ENCODE measurements at regions not wholly inside any gene's neighbourhood (a gene's known extent, or its start where the extent isn't known, plus 50 kb on each side); places are given as distances from the start of the nearest gene placed in this dataset.

DNA sequence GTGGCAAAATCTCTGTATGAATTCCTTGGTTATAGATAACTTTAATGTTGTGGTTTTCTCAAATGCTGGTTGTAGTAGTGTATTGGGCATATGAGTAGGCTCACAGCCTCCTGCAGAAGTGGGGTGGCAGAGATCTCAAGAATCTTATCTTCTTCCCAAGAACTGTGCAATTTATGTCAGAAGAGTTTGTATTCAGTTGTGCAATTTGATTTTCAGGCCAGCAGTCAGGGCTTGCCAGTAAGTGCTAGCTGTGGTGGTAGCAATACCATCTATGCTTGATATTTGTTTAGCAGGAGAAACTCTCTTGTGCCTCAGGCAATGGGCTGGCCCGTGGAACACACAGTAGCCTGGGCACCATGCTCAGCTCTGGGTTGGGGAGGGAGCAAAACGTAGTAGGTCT lies 58.4 kb upstream of the GOLIM4 start:
- TF ChIP-seq FOXM1 (IDR thresholded peaks at IDR 0.05; ENCODE audit: borderline replicate concordance, low read depth) (no peak), CEBPB (IDR thresholded peaks at IDR 0.05) (no peak), CREB1 (IDR thresholded peaks at IDR 0.05; ENCODE audit: low read depth) (no peak)
- TF ChIP-seq, protein P1, sequence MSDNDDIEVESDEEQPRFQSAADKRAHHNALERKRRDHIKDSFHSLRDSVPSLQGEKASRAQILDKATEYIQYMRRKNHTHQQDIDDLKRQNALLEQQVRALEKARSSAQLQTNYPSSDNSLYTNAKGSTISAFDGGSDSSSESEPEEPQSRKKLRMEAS (IDR thresholded peaks at IDR 0.05), result no peak
- TF ChIP-seq, protein P2, sequence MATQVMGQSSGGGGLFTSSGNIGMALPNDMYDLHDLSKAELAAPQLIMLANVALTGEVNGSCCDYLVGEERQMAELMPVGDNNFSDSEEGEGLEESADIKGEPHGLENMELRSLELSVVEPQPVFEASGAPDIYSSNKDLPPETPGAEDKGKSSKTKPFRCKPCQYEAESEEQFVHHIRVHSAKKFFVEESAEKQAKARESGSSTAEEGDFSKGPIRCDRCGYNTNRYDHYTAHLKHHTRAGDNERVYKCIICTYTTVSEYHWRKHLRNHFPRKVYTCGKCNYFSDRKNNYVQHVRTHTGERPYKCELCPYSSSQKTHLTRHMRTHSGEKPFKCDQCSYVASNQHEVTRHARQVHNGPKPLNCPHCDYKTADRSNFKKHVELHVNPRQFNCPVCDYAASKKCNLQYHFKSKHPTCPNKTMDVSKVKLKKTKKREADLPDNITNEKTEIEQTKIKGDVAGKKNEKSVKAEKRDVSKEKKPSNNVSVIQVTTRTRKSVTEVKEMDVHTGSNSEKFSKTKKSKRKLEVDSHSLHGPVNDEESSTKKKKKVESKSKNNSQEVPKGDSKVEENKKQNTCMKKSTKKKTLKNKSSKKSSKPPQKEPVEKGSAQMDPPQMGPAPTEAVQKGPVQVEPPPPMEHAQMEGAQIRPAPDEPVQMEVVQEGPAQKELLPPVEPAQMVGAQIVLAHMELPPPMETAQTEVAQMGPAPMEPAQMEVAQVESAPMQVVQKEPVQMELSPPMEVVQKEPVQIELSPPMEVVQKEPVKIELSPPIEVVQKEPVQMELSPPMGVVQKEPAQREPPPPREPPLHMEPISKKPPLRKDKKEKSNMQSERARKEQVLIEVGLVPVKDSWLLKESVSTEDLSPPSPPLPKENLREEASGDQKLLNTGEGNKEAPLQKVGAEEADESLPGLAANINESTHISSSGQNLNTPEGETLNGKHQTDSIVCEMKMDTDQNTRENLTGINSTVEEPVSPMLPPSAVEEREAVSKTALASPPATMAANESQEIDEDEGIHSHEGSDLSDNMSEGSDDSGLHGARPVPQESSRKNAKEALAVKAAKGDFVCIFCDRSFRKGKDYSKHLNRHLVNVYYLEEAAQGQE (IDR thresholded peaks at IDR 0.05; ENCODE audit: low read depth), result no peak

DNA sequence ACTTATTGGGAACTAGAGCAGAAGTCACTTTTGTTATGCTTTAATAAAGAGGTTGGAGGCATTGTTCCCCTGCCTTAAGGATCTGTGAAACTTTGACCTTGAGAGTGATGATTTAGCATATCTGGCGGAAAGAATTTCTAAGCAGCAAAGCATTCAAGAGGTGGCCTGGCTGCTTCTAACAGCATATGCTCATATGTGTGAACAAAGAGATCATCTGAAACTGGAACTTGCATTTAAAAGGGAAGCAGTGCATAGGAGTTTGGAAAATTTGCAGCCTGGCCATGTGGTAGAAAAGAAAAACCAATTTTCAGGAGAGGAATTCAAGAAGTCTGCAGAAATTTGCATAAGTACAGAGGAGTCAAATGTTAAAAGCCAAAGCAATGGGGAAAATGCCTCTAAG lies 56.4 kb upstream of the GOLIM4 start:
- TF ChIP-seq EGR1 (IDR thresholded peaks at IDR 0.05) (no peak), CREB1 (IDR thresholded peaks at IDR 0.05; ENCODE audit: low read depth) (no peak), TEAD4 (IDR thresholded peaks at IDR 0.05) (no peak), FOXM1 (IDR thresholded peaks at IDR 0.05; ENCODE audit: borderline replicate concordance, low read depth) (no peak), RAD21 (IDR thresholded peaks at IDR 0.05; ENCODE audit: low read depth) (no peak), NFIC (IDR thresholded peaks at IDR 0.05) (no peak), ZBTB7A (IDR thresholded peaks at IDR 0.05; ENCODE audit: low read depth) (no peak), TAF1 (IDR thresholded peaks at IDR 0.05; ENCODE audit: low read depth) (no peak), YY1 (IDR thresholded peaks at IDR 0.05; ENCODE audit: low read depth) (no peak), CEBPB (IDR thresholded peaks at IDR 0.05) (no peak), TCF12 (IDR thresholded peaks at IDR 0.05; ENCODE audit: low read depth) (no peak), EP300 (IDR thresholded peaks at IDR 0.05; ENCODE audit: borderline replicate concordance) (no peak)
- TF ChIP-seq, protein P3, sequence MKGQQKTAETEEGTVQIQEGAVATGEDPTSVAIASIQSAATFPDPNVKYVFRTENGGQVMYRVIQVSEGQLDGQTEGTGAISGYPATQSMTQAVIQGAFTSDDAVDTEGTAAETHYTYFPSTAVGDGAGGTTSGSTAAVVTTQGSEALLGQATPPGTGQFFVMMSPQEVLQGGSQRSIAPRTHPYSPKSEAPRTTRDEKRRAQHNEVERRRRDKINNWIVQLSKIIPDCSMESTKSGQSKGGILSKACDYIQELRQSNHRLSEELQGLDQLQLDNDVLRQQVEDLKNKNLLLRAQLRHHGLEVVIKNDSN (IDR thresholded peaks at IDR 0.05), result no peak
- TF ChIP-seq, protein P2 (IDR thresholded peaks at IDR 0.05; ENCODE audit: low read depth), result no peak
- TF ChIP-seq, protein P1 (IDR thresholded peaks at IDR 0.05), result no peak
